ENCODE measurements at regions not wholly inside any gene's neighbourhood (a gene's known extent, or its start where the extent isn't known, plus 50 kb on each side); places are given as distances from the start of the nearest gene placed in this dataset.

DNA sequence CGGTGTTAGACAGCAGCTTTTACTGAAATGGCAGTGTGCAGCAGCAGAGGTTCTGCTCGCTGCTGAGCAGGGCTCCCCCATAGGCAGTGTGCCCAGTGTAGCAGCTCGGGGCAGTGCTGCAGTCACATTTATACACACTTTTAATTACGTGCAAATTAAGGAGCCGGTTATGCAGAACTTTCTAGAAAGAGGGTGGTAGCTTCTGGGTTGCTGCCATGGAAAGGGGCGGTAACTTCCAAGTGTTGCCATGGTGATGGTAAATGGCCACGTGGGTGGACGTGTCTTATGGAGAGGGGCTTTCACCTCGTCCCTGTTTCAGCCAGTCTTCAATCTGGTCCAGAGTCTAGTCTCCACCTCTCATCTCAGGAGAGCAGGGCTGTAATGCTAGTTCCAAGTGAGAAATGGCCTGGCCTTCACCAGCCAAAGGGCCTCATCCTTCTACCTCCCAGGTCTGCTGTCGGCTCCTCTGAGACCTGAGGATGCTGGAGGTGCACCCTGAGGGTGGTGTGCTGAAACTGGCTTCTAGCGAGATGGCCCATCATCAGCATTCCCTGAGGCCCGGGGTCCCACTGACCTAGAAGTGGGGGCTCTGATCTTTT, 180.5 kb upstream of the PMEPA1 start:
- no peak for DNase-seq

- DNase-seq: no peak
Observed at GRCh38 chr20:57888591-57888990, 178.8 kb upstream of the PMEPA1 start.

DNA sequence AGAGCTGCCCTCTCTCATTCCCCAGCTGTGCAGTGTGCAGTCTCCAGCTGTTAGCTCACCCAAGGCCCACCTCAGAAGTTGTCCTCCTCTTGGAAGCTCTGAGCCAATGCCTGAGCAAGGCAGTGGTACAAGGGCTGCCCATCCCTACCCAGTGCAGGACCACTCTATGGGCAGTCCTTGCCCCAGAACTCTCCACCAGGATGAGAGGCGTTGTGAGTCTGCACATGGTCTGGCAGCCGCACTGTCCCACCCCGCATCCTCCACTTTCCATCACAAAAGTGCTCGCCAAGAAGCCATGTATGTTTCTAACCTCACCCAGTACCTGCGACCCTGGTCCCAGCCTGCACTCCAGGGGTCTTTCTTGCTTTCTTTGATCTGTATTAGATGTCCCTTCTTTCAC, 175.1 kb upstream of the PMEPA1 start:
- DNase-seq: no peak

DNA sequence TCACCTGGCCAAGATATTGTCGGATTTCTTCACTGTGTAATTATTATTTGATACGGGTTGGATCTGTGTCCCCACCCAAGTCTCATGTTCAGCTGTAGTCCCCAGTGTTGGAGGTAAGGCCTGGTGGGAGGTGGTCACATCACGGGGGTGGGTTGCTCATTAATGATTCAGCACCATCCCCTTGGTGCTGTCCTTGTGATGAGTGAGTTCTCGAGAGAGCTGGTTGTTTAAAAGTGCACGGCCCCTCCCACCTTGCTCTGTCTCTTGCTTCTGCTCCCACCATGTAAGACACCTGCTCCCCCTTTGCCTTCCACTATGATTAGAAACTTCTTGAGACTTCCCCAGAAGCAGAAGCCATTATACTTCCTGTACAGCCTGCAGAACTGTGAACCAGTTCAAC, 173.9 kb upstream of the PMEPA1 start:
- no peak for DNase-seq

- DNase-seq: no peak
Observed at GRCh38 chr20:57883224-57883623, 173.4 kb upstream of the PMEPA1 start.

- DNase-seq: no peak
Observed at GRCh38 chr20:57882451-57883161, 172.8 kb upstream of the PMEPA1 start.

DNA sequence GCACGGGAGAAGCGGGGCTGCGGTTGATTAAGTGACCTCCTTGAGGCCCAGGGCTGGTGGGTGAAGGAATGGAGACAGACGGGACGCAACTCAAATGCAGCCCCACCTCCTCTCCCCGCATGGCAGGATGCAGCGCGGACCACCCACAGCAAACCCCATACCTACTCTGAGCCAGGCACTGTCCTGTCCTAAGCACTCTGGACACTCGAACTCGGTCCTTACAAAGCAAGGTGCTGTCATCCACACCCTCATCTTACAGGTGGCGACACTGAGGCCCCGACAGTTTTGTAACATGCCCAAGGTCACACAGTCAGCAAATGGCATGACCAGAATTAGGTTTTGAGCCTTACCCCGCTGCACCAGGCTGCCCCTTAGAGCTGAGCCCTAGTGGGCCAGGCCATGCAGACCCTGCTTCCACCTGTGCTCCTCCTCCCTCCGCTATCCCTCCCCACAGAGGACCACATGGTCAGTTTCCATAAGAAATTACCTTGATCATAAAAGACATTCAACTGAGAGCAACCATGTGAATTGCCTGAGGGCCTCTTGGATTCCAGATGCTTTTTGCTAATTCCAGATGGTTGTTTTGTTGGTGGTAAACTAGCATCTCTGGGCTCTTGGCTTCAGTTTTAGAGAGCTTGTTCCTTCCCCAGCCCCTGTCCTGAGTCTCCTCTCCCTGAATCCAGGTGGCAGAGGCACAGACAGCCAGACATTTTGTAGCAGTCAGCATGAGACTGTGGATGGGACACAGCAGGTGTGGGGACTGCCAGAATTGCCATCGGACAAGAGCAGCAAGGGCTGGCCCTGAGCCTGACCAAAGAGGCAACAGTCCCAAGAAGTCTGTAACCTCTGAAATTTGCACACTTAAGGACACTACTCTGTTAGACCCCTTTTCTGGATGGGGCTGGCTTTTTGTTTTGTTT, 171.9 kb upstream of the PMEPA1 start:
- DNase-seq: no peak

GRCh38 chr20:57880571-57880892, 170.7 kb upstream of the PMEPA1 start:
- DNase-seq: no peak

DNA sequence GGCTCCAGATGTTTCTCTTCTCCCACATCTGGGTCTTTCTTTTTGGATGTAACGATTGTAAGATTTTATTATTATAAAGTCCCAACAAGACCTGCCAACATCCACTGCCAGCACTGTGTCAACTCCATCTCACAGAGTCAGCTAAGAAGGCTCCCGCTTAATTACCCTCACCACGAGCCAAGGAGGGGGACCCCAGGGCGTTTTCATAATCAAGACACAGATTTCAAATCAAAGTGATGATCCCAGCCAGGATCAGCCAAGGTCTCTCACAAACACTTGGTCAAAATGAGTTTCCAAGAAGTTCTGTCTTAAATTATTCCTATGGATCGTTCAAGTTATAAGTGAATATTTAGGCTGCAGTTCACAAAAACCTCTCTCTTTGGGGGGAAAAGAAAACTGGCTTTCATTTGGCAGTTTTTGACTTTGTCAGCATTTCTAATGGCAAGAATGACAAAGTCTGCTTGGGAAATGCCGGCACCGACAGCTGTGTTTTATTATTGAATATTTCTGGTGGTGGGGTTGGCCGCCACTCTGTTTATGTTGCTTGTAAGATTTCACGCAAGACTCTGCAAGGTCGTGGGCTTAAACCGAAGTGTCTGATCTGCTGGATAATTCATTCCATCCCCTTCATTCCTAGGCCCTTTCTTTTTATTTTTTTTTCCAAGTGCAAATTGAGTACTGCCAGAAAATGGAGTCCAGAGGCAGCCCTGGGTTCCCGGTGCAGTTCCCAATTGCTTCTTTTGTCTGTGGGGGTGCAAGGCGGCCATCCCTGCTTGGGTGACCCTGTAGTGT, 170.2 kb upstream of the PMEPA1 start:
- no peak for DNase-seq

- no peak for DNase-seq
Observed at GRCh38 chr20:57879437-57879778, 169.6 kb upstream of the PMEPA1 start.

- no peak for DNase-seq
Observed at GRCh38 chr20:57878786-57879424, 169.1 kb upstream of the PMEPA1 start.

DNA sequence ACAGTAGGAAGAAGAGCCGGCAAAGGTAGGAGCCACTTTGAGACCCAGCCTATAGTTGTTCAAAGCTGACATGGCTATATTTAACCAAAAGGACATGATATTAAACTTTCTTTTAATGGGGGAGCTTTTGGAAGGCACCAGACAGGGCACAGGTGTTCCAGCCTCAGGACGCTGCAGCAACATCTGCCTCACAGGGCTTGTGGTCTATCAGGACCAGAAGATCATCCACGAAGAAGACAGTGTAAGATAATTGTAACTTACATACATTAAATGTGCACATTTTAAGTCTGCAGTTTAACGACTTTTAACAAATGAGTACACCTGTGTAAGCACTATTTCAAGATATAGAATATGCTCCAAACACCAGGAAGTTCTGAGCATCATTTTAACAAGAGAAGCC, 168.2 kb upstream of the PMEPA1 start:
- DNase-seq: no peak

GRCh38 chr20:57877131-57877824, 167.5 kb upstream of the PMEPA1 start:
- no peak for DNase-seq

DNA sequence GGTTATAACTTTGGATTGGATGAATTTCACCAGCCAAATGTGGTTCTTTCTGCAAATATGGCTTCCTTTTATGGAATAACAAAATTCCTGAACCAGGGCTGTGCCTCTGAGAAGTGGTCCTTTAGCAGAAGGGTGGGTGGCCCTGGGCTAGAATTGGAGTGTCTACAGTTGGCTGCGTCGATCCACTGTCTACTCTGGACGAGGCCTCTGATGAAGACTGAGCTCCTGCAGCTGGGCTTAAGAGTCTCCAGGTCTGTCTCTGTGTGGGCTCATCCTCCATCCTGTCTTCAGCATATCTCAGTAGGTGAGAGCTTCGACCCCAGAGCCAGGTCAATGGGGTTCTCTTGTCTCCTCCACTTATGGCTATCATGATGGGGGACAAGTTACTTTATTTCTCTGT, 166.3 kb upstream of the PMEPA1 start:
- DNase-seq: no peak

DNA sequence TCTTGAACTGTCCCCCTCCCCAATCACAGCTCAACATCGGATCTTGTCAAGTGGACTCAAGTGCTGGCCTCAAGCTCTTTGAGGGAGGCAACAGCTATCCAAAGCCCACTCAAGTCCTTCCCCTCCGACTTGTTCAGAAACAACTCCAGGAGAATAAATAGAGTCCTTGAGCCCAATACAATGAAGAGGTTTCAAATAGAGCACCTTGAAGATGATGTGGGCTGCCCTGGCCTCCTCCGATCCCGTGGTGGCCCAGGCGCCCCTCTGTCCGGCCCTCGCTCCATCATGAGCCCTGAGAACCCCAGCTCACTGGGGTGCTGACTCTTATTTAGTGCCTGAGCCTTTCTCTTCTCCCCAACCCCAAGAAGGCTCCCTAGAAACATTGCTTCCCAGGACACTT, 164.3 kb upstream of the PMEPA1 start:
- DNase-seq: no peak

- DNase-seq: no peak
Observed at GRCh38 chr20:57872816-57873409, 163.1 kb upstream of the PMEPA1 start.

GRCh38 chr20:57871237-57871632, 161.4 kb upstream of the PMEPA1 start:
- no peak for DNase-seq

DNA sequence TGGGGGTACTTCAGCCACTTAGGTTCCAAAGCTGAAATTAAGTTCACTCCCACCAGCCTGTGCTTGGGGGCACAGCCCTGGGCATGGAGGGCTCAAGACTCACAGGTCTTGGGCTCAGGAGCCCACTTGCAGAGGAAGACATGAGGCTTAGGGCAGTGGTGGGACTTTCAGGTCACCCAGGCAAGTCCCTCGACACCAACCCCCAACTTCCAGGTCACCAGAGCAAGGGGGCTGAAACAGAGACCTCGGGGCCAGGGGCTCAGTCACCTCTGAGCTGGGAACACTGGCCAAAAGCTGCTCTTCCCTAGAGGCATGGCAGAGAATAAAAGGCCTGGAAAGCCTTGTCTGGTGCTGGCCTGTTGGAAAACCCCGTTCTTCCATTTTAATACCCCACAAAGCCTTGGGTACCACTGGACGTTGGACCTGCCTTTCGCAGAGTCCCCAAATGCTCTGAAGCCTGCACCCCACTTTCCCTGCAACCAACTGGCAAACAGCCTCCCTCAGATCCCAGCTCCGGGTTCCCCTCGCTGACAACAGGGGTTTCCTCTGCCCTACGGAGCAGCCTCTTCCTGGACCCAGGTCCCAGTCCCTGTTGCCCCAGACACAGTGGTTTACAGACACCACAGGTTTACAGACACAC, 160.9 kb upstream of the PMEPA1 start:
- DNase-seq: no peak

DNA sequence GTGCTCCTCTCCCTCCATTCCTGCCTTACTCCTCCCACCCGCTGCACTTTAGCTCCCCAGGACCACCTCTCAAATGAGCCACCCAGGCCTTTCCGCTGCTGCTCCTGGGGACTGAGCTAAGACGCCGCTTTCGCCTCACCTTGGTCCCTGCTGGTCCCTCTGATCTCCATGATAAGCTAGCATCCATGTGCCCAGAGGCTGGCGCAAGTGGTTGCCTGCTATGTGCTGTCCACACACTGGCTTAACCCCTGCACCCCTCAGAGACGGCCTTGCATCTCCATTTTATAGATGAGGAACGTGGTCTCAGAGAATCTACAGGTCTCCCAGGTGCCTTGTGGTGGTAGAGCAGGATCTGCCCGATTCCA, 160.1 kb upstream of the PMEPA1 start:
- DNase-seq: no peak

- DNase-seq: no peak
Observed at GRCh38 chr20:57869291-57869950, 159.6 kb upstream of the PMEPA1 start.

DNA sequence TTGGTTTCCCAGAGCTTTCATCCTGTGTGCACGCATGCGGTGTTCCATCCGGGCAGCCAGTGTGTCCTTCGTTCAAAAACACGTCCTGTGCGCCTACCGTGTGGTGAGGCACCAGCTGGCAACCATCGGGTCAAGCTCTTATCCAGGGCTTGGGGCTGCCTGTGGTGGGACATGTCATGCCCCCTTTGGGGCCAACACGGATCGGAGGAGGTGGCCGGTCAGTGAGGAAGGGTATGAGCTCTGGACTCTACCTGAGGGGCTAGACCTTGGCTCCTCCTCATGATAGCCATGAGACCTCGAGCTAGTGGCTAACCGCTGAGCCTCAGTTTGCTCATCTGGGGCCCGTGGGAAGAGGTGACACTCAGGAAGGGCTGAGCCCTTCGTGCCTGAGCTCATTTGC, 158.5 kb upstream of the PMEPA1 start:
- no peak for DNase-seq
